ENCODE measurements at regions not wholly inside any gene's neighbourhood (a gene's known extent, or its start where the extent isn't known, plus 50 kb on each side); places are given as distances from the start of the nearest gene placed in this dataset.

DNA sequence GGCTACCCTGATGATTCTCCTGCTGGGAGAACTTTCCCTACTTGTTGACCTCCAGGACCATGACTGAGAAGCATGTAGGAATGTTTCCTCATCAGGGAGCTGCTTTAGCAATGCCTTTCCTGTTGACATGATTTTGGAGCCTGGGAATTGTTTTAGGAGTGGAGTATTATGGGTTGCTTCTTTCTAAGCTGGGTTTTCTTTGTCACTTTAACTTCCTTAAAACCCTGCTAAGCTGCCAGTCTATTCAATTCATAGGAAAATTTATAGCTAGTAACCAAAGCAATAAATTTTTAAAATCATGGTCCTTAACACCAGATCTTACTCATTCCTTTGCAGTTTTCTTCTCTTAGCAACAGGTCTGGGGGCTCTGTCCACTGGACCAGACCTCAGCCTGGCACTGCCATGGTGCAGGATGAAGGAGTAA is 125.6 kb upstream of the TACR1 start:
- no peak for DNase-seq
- H3K9me3 ChIP-seq (ENCODE audit: control insufficient read depth in 2 of 2, low read length in 2 of 2) = no peaks in the 10 kb centered on the region
- H3K36me3 ChIP-seq (ENCODE audit: control insufficient read depth, insufficient read depth, low read length) = no peaks in the 10 kb centered on the region
- ATAC-seq (ENCODE audit: low read depth in 2 of 2) = no peak
- no peak overlapping the region for H3K4me3 Mint-ChIP-seq
- H3K9me3 Mint-ChIP-seq = peaks cover 0 to 5% (median 0%) of the 10 kb centered on the region in 7 donors
- H3K27me3 ChIP-seq (ENCODE audit: control insufficient read depth, insufficient read depth, low read length) = no peaks in the 10 kb centered on the region
- peaks cover 7% of the 10 kb centered on the region for H3K27me3 Mint-ChIP-seq
- no peak overlapping the region for H3K27ac ChIP-seq (ENCODE audit: insufficient read depth, low read length, poor library complexity, severe bottlenecking)
- peaks cover 0 to 2% (median 0%) of the 10 kb centered on the region in 4 donors for H3K4me1 Mint-ChIP-seq
- no peaks in the 10 kb centered on the region for H3K36me3 Mint-ChIP-seq
- no peak overlapping the region for H3K4me3 ChIP-seq (ENCODE audit: low read depth, low read length)
- H3K4me1 ChIP-seq (ENCODE audit: control insufficient read depth, insufficient read depth, low read length, poor library complexity, severe bottlenecking) = no peaks in the 10 kb centered on the region
- peak overlapping the region in 1 of 3 donors; percentile 11 for H3K27ac Mint-ChIP-seq

DNA sequence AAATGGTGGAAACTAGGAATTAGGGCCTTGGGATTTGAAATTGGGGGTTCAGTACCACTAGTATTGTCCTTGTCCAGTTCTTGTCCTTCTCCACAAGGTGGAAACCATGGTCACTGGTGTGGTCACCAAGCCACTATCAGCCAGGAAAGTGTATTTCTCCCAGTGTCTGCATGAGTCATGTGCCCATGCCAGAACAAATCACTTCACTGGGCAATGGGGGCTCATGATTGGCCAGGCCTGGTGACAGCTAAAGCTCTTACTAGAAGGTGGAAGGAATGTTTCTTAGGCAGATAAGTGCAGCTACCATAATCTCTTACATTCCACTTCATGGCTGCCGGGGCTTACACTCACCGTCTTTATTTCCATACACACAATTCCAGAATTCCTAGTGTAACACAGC is 124.8 kb upstream of the TACR1 start:
- Histone ChIP-seq H3K4me3 (ENCODE audit: low read depth, low read length) (no peak overlapping the region), H3K27me3 (ENCODE audit: control insufficient read depth, insufficient read depth, low read length) (no peaks in the 10 kb centered on the region), H3K9me3 (ENCODE audit: control insufficient read depth in 2 of 2, low read length in 2 of 2) (no peaks in the 10 kb centered on the region), H3K4me1 (ENCODE audit: control insufficient read depth, insufficient read depth, low read length, poor library complexity, severe bottlenecking) (no peaks in the 10 kb centered on the region), H3K36me3 (ENCODE audit: control insufficient read depth, insufficient read depth, low read length) (no peaks in the 10 kb centered on the region), H3K27ac (ENCODE audit: insufficient read depth, low read length, poor library complexity, severe bottlenecking) (no peak overlapping the region)
- no peaks in the 10 kb centered on the region for H3K36me3 Mint-ChIP-seq
- ATAC-seq (ENCODE audit: low read depth in 2 of 2) = no peak
- peaks cover 0 to 5% (median 0%) of the 10 kb centered on the region in 7 donors for H3K9me3 Mint-ChIP-seq
- H3K4me3 Mint-ChIP-seq = no peak overlapping the region
- no peak overlapping the region for H3K27ac Mint-ChIP-seq
- H3K27me3 Mint-ChIP-seq = peaks cover 8% of the 10 kb centered on the region
- DNase-seq = no peak
- peaks cover 0 to 2% (median 0%) of the 10 kb centered on the region in 4 donors for H3K4me1 Mint-ChIP-seq

DNA sequence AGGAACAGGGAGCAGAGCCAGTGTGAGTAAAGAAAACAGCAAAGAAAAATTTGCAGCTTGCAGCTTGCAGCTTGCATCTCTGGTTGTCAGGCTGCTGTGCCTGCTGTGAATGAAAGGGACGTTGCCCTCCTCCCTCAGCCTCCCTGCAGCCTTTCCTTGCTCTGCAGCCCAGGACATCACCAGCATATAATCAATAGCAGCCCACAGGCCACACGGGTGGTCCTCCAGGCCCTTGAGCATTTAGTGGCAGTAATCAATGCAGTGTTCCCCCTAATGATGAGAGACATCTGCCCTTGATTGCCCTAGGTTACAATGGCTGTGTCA is 122.2 kb upstream of the TACR1 start:
- Histone ChIP-seq H3K4me3 (ENCODE audit: low read depth, low read length) (no peak overlapping the region), H3K36me3 (ENCODE audit: control insufficient read depth, insufficient read depth, low read length) (no peaks in the 10 kb centered on the region), H3K27me3 (ENCODE audit: control insufficient read depth, insufficient read depth, low read length) (no peaks in the 10 kb centered on the region), H3K27ac (ENCODE audit: insufficient read depth, low read length, poor library complexity, severe bottlenecking) (no peak overlapping the region), H3K4me1 (ENCODE audit: control insufficient read depth, insufficient read depth, low read length, poor library complexity, severe bottlenecking) (no peaks in the 10 kb centered on the region), H3K9me3 (ENCODE audit: control insufficient read depth in 2 of 2, low read length in 2 of 2) (no peaks in the 10 kb centered on the region)
- peaks cover 4% of the 10 kb centered on the region for H3K27me3 Mint-ChIP-seq
- DNase-seq = no peak
- no peaks in the 10 kb centered on the region for H3K36me3 Mint-ChIP-seq
- ATAC-seq (ENCODE audit: low read depth in 2 of 2) = no peak
- peaks cover 0 to 4% (median 0%) of the 10 kb centered on the region in 7 donors for H3K9me3 Mint-ChIP-seq
- no peak overlapping the region for H3K27ac Mint-ChIP-seq
- no peak overlapping the region for H3K4me3 Mint-ChIP-seq
- H3K4me1 Mint-ChIP-seq = no peaks in the 10 kb centered on the region

DNA sequence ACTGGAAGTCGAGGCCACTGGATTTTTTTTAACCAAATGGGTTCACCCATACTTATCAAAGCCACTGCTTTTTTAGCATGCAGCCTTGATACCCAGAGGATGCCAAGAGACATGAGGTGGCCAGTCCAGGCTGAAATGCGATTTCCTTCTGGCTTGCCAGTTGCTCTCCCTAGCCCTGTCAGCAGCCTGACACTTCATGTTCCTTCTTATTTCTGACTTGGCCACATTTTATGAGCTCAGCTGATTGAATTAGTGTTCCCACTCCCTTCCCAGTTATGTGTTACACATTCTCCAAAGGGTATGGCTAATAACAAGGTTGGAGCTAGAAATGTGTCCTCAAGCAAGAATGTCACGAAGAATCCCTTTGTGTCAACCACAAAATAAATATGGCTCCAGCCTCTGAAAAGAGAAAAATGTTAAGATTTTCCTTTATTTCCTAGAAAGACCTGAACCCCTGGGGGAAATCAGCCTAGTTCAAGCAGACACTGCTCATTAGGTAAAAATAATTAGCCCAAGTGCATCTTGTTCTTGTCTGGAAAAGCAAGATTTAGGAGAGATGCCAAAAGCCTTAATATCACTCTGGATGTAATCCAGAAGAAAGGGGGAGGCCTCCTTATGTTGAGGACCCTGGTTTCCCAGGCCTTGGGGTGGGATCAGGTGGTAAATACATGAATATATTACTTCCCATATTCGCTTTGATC is 121.7 kb upstream of the TACR1 start:
- Mint-ChIP-seq H3K27me3 (peaks cover 4% of the 10 kb centered on the region), H3K4me1 (no peaks in the 10 kb centered on the region), H3K4me3 (no peak overlapping the region), H3K9me3 (peaks cover 0 to 4% (median 0%) of the 10 kb centered on the region in 7 donors), H3K27ac (no peak overlapping the region), H3K36me3 (no peaks in the 10 kb centered on the region)
- Histone ChIP-seq H3K9me3 (ENCODE audit: control insufficient read depth in 2 of 2, low read length in 2 of 2) (no peaks in the 10 kb centered on the region), H3K4me1 (ENCODE audit: control insufficient read depth, insufficient read depth, low read length, poor library complexity, severe bottlenecking) (no peaks in the 10 kb centered on the region), H3K4me3 (ENCODE audit: low read depth, low read length) (no peak overlapping the region), H3K27ac (ENCODE audit: insufficient read depth, low read length, poor library complexity, severe bottlenecking) (no peak overlapping the region), H3K36me3 (ENCODE audit: control insufficient read depth, insufficient read depth, low read length) (no peaks in the 10 kb centered on the region), H3K27me3 (ENCODE audit: control insufficient read depth, insufficient read depth, low read length) (no peaks in the 10 kb centered on the region)
- ATAC-seq (ENCODE audit: low read depth in 2 of 2) (no peak), DNase-seq (no peak)

DNA sequence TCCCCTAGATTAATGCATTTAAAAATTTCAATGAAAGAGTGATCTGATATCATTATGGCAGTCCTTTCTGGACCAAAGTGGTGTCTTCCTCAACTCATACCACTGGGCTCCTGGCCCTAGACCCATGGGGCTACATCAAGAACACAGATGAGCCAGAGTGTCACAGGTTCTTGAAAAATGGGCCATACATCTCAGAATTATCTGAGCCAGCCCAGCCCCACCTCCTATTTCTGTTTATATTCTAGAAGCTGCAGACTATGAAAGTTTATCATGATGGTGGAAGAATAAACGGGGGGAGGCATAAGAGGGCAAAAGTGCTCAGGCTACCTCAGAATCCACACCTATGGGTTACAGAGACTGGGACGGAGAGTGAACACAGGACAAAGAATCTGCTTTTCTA is 120.6 kb upstream of the TACR1 start:
- peaks cover 0 to 4% (median 0%) of the 10 kb centered on the region in 7 donors for H3K9me3 Mint-ChIP-seq
- no peaks in the 10 kb centered on the region for H3K4me1 Mint-ChIP-seq
- no peaks in the 10 kb centered on the region for H3K9me3 ChIP-seq (ENCODE audit: control insufficient read depth in 2 of 2, low read length in 2 of 2)
- H3K4me3 Mint-ChIP-seq = no peak overlapping the region
- ATAC-seq (ENCODE audit: low read depth in 2 of 2) = no peak
- no peaks in the 10 kb centered on the region for H3K36me3 Mint-ChIP-seq
- H3K27ac ChIP-seq (ENCODE audit: insufficient read depth, low read length, poor library complexity, severe bottlenecking) = no peak overlapping the region
- no peaks in the 10 kb centered on the region for H3K27me3 ChIP-seq (ENCODE audit: control insufficient read depth, insufficient read depth, low read length)
- H3K4me1 ChIP-seq (ENCODE audit: control insufficient read depth, insufficient read depth, low read length, poor library complexity, severe bottlenecking) = no peaks in the 10 kb centered on the region
- DNase-seq = no peak
- no peaks in the 10 kb centered on the region for H3K36me3 ChIP-seq (ENCODE audit: control insufficient read depth, insufficient read depth, low read length)
- H3K4me3 ChIP-seq (ENCODE audit: low read depth, low read length) = no peak overlapping the region
- peaks cover 4% of the 10 kb centered on the region for H3K27me3 Mint-ChIP-seq
- no peak overlapping the region for H3K27ac Mint-ChIP-seq

DNA sequence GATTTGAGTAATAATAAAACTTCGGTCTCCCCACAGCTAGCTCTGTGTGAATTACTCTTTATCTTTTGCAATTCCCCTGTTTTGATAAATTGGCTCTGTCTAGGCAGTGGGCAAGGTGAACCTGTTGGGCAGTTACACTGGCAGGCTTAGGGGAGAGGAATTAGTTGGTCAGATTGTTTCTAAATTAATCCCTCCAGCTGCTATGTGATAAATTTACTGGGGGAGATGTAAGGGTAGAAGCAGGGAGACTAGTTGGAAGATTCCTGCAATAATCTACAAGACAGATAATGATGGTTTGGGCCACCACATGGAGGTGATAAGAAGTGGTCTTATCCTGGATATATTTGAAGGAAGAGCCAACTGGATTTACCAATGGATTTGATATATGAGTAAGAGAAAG is 118.5 kb upstream of the TACR1 start:
- no peaks in the 10 kb centered on the region for H3K9me3 ChIP-seq (ENCODE audit: control insufficient read depth in 2 of 2, low read length in 2 of 2)
- no peaks in the 10 kb centered on the region for H3K36me3 Mint-ChIP-seq
- no peaks in the 10 kb centered on the region for H3K4me1 ChIP-seq (ENCODE audit: control insufficient read depth, insufficient read depth, low read length, poor library complexity, severe bottlenecking)
- H3K27me3 Mint-ChIP-seq = peaks cover 4% of the 10 kb centered on the region
- DNase-seq = no peak
- ATAC-seq (ENCODE audit: low read depth in 2 of 2) = no peak
- H3K36me3 ChIP-seq (ENCODE audit: control insufficient read depth, insufficient read depth, low read length) = no peaks in the 10 kb centered on the region
- no peaks in the 10 kb centered on the region for H3K4me1 Mint-ChIP-seq
- no peak overlapping the region for H3K4me3 ChIP-seq (ENCODE audit: low read depth, low read length)
- peaks cover 0 to 4% (median 0%) of the 10 kb centered on the region in 7 donors for H3K9me3 Mint-ChIP-seq
- H3K27ac ChIP-seq (ENCODE audit: insufficient read depth, low read length, poor library complexity, severe bottlenecking) = no peak overlapping the region
- H3K27ac Mint-ChIP-seq = no peak overlapping the region
- H3K27me3 ChIP-seq (ENCODE audit: control insufficient read depth, insufficient read depth, low read length) = no peaks in the 10 kb centered on the region
- no peak overlapping the region for H3K4me3 Mint-ChIP-seq

DNA sequence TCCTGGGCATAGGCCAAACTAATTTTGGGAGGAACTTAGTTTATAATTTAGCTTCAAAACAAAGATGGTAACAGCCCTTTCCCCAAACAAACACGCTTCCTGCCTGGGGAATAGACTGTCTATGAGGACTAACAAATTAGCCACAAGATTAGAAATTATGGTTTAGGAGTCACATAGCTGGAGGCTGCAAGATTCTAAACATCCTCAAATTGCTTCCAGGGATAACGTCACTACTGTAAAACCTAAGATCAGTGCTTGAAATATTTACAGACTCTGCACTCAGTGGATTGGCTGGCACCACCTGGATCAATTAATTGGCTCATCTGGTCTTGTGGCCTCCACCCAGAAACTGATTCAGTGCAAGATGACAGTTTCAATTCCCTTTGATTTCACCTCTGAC is 118.0 kb upstream of the TACR1 start:
- H3K27ac Mint-ChIP-seq = no peak overlapping the region
- no peak for DNase-seq
- ATAC-seq (ENCODE audit: low read depth in 2 of 2) = no peak
- Histone ChIP-seq H3K36me3 (ENCODE audit: control insufficient read depth, insufficient read depth, low read length) (no peaks in the 10 kb centered on the region), H3K27me3 (ENCODE audit: control insufficient read depth, insufficient read depth, low read length) (no peaks in the 10 kb centered on the region), H3K4me1 (ENCODE audit: control insufficient read depth, insufficient read depth, low read length, poor library complexity, severe bottlenecking) (no peaks in the 10 kb centered on the region), H3K4me3 (ENCODE audit: low read depth, low read length) (no peak overlapping the region), H3K27ac (ENCODE audit: insufficient read depth, low read length, poor library complexity, severe bottlenecking) (no peak overlapping the region), H3K9me3 (ENCODE audit: control insufficient read depth in 2 of 2, low read length in 2 of 2) (no peaks in the 10 kb centered on the region)
- no peaks in the 10 kb centered on the region for H3K4me1 Mint-ChIP-seq
- no peak overlapping the region for H3K4me3 Mint-ChIP-seq
- H3K9me3 Mint-ChIP-seq = peaks cover 0 to 4% (median 0%) of the 10 kb centered on the region in 7 donors
- peaks cover 4% of the 10 kb centered on the region for H3K27me3 Mint-ChIP-seq
- no peaks in the 10 kb centered on the region for H3K36me3 Mint-ChIP-seq

DNA sequence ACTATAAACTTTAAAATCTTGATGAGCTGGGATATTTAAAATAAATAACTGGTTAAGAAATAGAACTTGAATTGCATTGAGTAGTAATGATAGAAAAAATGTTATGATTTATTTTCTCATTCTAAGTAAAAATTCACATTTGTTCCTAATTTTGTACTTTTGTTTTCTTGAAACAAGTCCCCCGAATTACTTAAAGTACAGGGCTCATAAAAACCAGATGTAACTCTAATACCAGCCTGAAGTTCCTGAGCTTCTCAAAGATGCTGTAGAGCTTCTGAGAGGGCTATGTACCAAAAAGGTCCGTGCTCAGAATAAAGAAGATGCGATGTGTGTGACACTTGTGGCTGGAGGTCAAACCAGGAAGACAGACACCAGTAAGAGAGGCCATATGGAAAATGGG is 116.1 kb upstream of the TACR1 start:
- no peaks in the 10 kb centered on the region for H3K36me3 Mint-ChIP-seq
- H3K27ac ChIP-seq (ENCODE audit: insufficient read depth, low read length, poor library complexity, severe bottlenecking) = no peak overlapping the region
- DNase-seq (no peak), ATAC-seq (ENCODE audit: low read depth in 2 of 2) (no peak)
- H3K4me3 ChIP-seq (ENCODE audit: low read depth, low read length) = no peak overlapping the region
- H3K9me3 Mint-ChIP-seq = peaks cover 0 to 4% (median 0%) of the 10 kb centered on the region in 7 donors
- H3K4me1 Mint-ChIP-seq = no peaks in the 10 kb centered on the region
- H3K9me3 ChIP-seq (ENCODE audit: control insufficient read depth in 2 of 2, low read length in 2 of 2) = no peaks in the 10 kb centered on the region
- no peak overlapping the region for H3K27ac Mint-ChIP-seq
- peaks cover 4% of the 10 kb centered on the region for H3K27me3 Mint-ChIP-seq
- no peaks in the 10 kb centered on the region for H3K36me3 ChIP-seq (ENCODE audit: control insufficient read depth, insufficient read depth, low read length)
- H3K4me1 ChIP-seq (ENCODE audit: control insufficient read depth, insufficient read depth, low read length, poor library complexity, severe bottlenecking) = no peaks in the 10 kb centered on the region
- no peak overlapping the region for H3K4me3 Mint-ChIP-seq
- H3K27me3 ChIP-seq (ENCODE audit: control insufficient read depth, insufficient read depth, low read length) = no peaks in the 10 kb centered on the region
